ENCODE measurements at regions not wholly inside any gene's neighbourhood (a gene's known extent, or its start where the extent isn't known, plus 50 kb on each side); places are given as distances from the start of the nearest gene placed in this dataset.

GRCh38 chr1:234973426-234974250 is 155.0 kb downstream of the TOMM20 start (continued):
- TF ChIP-seq ZFP36L1 (CRISPR knock-in tag; IDR thresholded peaks at IDR 0.05), result no peak
- no peak for TF ChIP-seq ZMYM2 (CRISPR knock-in tag; IDR thresholded peaks at IDR 0.05)
- no peak for TF ChIP-seq DMTF1 (CRISPR knock-in tag; IDR thresholded peaks at IDR 0.05)
- no peak for TF ChIP-seq TP53 (CRISPR knock-in tag; conservative IDR thresholded peaks at IDR 0.05)
- no peak for TF ChIP-seq ZNF75D (CRISPR knock-in tag; IDR thresholded peaks at IDR 0.05; ENCODE audit: borderline replicate concordance)
- no peak for TF ChIP-seq ARID3A (IDR thresholded peaks at IDR 0.05; ENCODE audit: low read depth, low read length)
- TF ChIP-seq ZNF207 (IDR thresholded peaks at IDR 0.05; ENCODE audit: borderline replicate concordance), result no peak
- TF ChIP-seq BCLAF1 (IDR thresholded peaks at IDR 0.05), result no peak
- TF ChIP-seq SNAPC4 (CRISPR knock-in tag; IDR thresholded peaks at IDR 0.05), result no peak
- TF ChIP-seq ZMYM3 (CRISPR knock-in tag; IDR thresholded peaks at IDR 0.05), result no peak
- no peak for TF ChIP-seq UBTF (CRISPR knock-in tag; IDR thresholded peaks at IDR 0.05)
- no peak for TF ChIP-seq ZNF205 (CRISPR knock-in tag; IDR thresholded peaks at IDR 0.05)
- no peak for TF ChIP-seq ZNF232 (CRISPR knock-in tag; IDR thresholded peaks at IDR 0.05; ENCODE audit: borderline replicate concordance)
- TF ChIP-seq MYC (CRISPR knock-in tag; IDR thresholded peaks at IDR 0.05; ENCODE audit: borderline replicate concordance), result no peak
